ENCODE measurements at regions not wholly inside any gene's neighbourhood (a gene's known extent, or its start where the extent isn't known, plus 50 kb on each side); places are given as distances from the start of the nearest gene placed in this dataset.

DNA sequence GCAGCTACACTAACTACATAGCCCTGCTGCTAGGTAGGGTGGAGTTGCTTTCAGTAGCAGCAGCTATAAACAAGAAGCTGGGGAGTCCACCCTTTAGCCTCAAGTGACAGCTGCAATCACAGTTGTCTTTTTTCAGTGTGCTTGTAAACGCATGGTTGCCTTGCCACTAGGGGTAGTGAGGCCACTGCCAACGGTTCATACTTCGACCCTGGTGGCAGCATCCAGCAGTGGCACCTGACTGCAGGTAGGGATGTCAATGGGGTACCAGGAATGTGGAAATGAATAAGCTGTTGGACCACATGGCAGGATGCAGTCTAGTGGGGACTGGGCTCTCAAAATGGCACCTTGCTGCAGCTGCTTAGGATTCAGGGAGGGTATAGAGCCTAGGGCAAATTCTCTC lies 367.2 kb downstream of the RASEF start:
- Histone ChIP-seq H3K4me1 (ENCODE audit: control insufficient read depth in 1 of 2, insufficient read depth in 2 of 2, low read length in 2 of 2) (no peaks in the 10 kb centered on the region), H3K27me3 (ENCODE audit: control insufficient read depth in 1 of 2, insufficient read depth in 2 of 2, low read length in 2 of 2) (no peaks in the 10 kb centered on the region), H3K27ac (ENCODE audit: low read depth, low read length) (no peak overlapping the region), H3K9me3 (ENCODE audit: control insufficient read depth in 1 of 2, low read length in 2 of 2) (peaks cover 0 to 2% of the 10 kb centered on the region in 2 donors), H3K4me3 (ENCODE audit: low read depth in 1 of 2, low read length in 2 of 2) (no peak overlapping the region), H3K36me3 (ENCODE audit: control insufficient read depth in 1 of 2, insufficient read depth in 2 of 2, low read length in 2 of 2) (no peaks in the 10 kb centered on the region), H3K9ac (ENCODE audit: low read depth in 1 of 2, low read length in 2 of 2) (no peak overlapping the region)

- Histone ChIP-seq H3K27ac (ENCODE audit: low read depth, low read length) (no peak overlapping the region), H3K4me3 (ENCODE audit: low read depth in 1 of 2, low read length in 2 of 2) (no peak overlapping the region), H3K27me3 (ENCODE audit: control insufficient read depth in 1 of 2, insufficient read depth in 2 of 2, low read length in 2 of 2) (no peaks in the 10 kb centered on the region), H3K9me3 (ENCODE audit: control insufficient read depth in 1 of 2, low read length in 2 of 2) (no peaks in the 10 kb centered on the region), H3K4me1 (ENCODE audit: control insufficient read depth in 1 of 2, insufficient read depth in 2 of 2, low read length in 2 of 2) (no peaks in the 10 kb centered on the region), H3K9ac (ENCODE audit: low read depth in 1 of 2, low read length in 2 of 2) (no peak overlapping the region), H3K36me3 (ENCODE audit: control insufficient read depth in 1 of 2, insufficient read depth in 2 of 2, low read length in 2 of 2) (no peaks in the 10 kb centered on the region)
Measured at GRCh38 chr9:82706786-82707185, 356.2 kb downstream of the RASEF start.

DNA sequence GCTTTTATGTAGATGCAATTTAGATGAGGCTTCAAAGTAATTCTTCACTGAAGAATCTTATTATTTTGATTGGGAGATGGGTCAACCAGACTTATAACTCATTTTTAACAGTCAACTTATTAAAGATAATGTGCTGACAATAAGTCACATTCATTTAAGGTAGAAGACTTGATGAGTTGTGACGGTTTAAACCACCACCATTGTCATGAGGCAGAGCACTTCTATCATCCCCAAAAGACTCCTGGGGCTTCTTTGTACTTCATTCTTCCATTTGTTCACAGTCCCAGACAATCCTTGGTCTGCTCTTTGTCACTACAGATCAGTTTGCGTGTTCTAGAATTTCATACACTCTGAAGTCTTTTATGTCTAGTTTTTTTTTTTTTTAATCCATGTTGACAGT lies 346.1 kb downstream of the RASEF start:
- H3K36me3 ChIP-seq (ENCODE audit: control insufficient read depth in 1 of 2, insufficient read depth in 2 of 2, low read length in 2 of 2): no peaks in the 10 kb centered on the region
- H3K27ac ChIP-seq (ENCODE audit: low read depth, low read length): no peak overlapping the region
- H3K27me3 ChIP-seq (ENCODE audit: control insufficient read depth in 1 of 2, insufficient read depth in 2 of 2, low read length in 2 of 2): no peaks in the 10 kb centered on the region
- H3K4me3 ChIP-seq (ENCODE audit: low read depth in 1 of 2, low read length in 2 of 2): no peak overlapping the region
- H3K9me3 ChIP-seq (ENCODE audit: control insufficient read depth in 1 of 2, low read length in 2 of 2): peaks cover 0 to 9% of the 10 kb centered on the region in 2 donors
- H3K9ac ChIP-seq (ENCODE audit: low read depth in 1 of 2, low read length in 2 of 2): no peak overlapping the region
- no peaks in the 10 kb centered on the region for H3K4me1 ChIP-seq (ENCODE audit: control insufficient read depth in 1 of 2, insufficient read depth in 2 of 2, low read length in 2 of 2)

DNA sequence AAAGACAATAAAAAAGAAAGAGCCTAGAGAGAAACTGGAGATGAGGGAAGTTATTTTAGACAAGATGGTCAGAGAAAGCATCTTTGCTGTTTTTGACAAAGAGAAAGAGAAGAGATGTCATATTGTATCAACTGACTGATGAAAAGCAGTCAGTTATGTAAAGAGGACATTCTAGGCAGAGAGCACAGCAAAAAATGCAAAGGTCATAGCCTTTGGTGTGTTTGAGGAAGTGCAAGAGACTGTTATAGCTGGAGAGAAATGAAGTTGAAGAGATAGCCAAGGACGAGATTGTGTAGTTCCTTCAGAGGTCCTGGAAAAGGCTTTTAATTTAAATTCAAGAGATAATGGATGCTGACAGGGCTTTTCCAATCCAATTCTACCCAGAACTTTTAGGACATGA lies 342.4 kb downstream of the RASEF start:
- H3K27me3 ChIP-seq (ENCODE audit: control insufficient read depth in 1 of 2, insufficient read depth in 2 of 2, low read length in 2 of 2): no peaks in the 10 kb centered on the region
- no peak overlapping the region for H3K9ac ChIP-seq (ENCODE audit: low read depth in 1 of 2, low read length in 2 of 2)
- H3K9me3 ChIP-seq (ENCODE audit: control insufficient read depth in 1 of 2, low read length in 2 of 2): no peaks in the 10 kb centered on the region
- H3K36me3 ChIP-seq (ENCODE audit: control insufficient read depth in 1 of 2, insufficient read depth in 2 of 2, low read length in 2 of 2): no peaks in the 10 kb centered on the region
- no peak overlapping the region for H3K27ac ChIP-seq (ENCODE audit: low read depth, low read length)
- H3K4me1 ChIP-seq (ENCODE audit: control insufficient read depth in 1 of 2, insufficient read depth in 2 of 2, low read length in 2 of 2): no peaks in the 10 kb centered on the region
- H3K4me3 ChIP-seq (ENCODE audit: low read depth in 1 of 2, low read length in 2 of 2): no peak overlapping the region

DNA sequence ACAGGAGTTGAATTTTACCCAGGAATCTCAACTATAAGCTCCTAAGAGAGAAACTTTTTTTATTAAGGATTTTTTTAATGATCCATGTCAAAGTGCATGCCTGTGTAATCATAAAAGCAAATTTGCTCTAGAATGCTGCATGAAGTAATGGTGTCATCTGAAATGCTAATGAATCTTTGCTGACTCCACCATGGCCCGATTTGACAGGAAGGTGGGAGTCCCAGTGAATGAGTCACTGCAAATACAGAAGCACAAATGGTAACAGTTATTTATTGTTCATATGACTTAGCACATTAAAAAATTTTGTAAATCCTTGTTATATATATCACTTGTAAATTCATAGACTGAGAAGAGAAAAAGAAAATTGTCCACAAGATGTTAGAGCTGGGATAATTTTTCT lies 341.3 kb downstream of the RASEF start:
- Histone ChIP-seq H3K9ac (ENCODE audit: low read depth in 1 of 2, low read length in 2 of 2) (no peak overlapping the region), H3K4me3 (ENCODE audit: low read depth in 1 of 2, low read length in 2 of 2) (no peak overlapping the region), H3K27ac (ENCODE audit: low read depth, low read length) (no peak overlapping the region), H3K36me3 (ENCODE audit: control insufficient read depth in 1 of 2, insufficient read depth in 2 of 2, low read length in 2 of 2) (no peaks in the 10 kb centered on the region), H3K9me3 (ENCODE audit: control insufficient read depth in 1 of 2, low read length in 2 of 2) (no peaks in the 10 kb centered on the region), H3K27me3 (ENCODE audit: control insufficient read depth in 1 of 2, insufficient read depth in 2 of 2, low read length in 2 of 2) (no peaks in the 10 kb centered on the region), H3K4me1 (ENCODE audit: control insufficient read depth in 1 of 2, insufficient read depth in 2 of 2, low read length in 2 of 2) (no peaks in the 10 kb centered on the region)

GRCh38 chr9:82722051-82722450 lies 340.9 kb downstream of the RASEF start:
- H3K27me3 ChIP-seq (ENCODE audit: control insufficient read depth in 1 of 2, insufficient read depth in 2 of 2, low read length in 2 of 2): no peaks in the 10 kb centered on the region
- H3K4me1 ChIP-seq (ENCODE audit: control insufficient read depth in 1 of 2, insufficient read depth in 2 of 2, low read length in 2 of 2): no peaks in the 10 kb centered on the region
- no peak overlapping the region for H3K27ac ChIP-seq (ENCODE audit: low read depth, low read length)
- no peak overlapping the region for H3K9ac ChIP-seq (ENCODE audit: low read depth in 1 of 2, low read length in 2 of 2)
- no peaks in the 10 kb centered on the region for H3K36me3 ChIP-seq (ENCODE audit: control insufficient read depth in 1 of 2, insufficient read depth in 2 of 2, low read length in 2 of 2)
- no peaks in the 10 kb centered on the region for H3K9me3 ChIP-seq (ENCODE audit: control insufficient read depth in 1 of 2, low read length in 2 of 2)
- H3K4me3 ChIP-seq (ENCODE audit: low read depth in 1 of 2, low read length in 2 of 2): no peak overlapping the region

GRCh38 chr9:82722561-82722960 lies 340.4 kb downstream of the RASEF start:
- no peak overlapping the region for H3K4me3 ChIP-seq (ENCODE audit: low read depth in 1 of 2, low read length in 2 of 2)
- H3K9me3 ChIP-seq (ENCODE audit: control insufficient read depth in 1 of 2, low read length in 2 of 2): no peaks in the 10 kb centered on the region
- H3K27ac ChIP-seq (ENCODE audit: low read depth, low read length): no peak overlapping the region
- no peaks in the 10 kb centered on the region for H3K27me3 ChIP-seq (ENCODE audit: control insufficient read depth in 1 of 2, insufficient read depth in 2 of 2, low read length in 2 of 2)
- no peaks in the 10 kb centered on the region for H3K36me3 ChIP-seq (ENCODE audit: control insufficient read depth in 1 of 2, insufficient read depth in 2 of 2, low read length in 2 of 2)
- H3K9ac ChIP-seq (ENCODE audit: low read depth in 1 of 2, low read length in 2 of 2): no peak overlapping the region
- no peaks in the 10 kb centered on the region for H3K4me1 ChIP-seq (ENCODE audit: control insufficient read depth in 1 of 2, insufficient read depth in 2 of 2, low read length in 2 of 2)

GRCh38 chr9:82726424-82727276 lies 336.3 kb downstream of the RASEF start:
- Histone ChIP-seq H3K9me3 (ENCODE audit: control insufficient read depth in 1 of 2, low read length in 2 of 2) (no peaks in the 10 kb centered on the region), H3K9ac (ENCODE audit: low read depth in 1 of 2, low read length in 2 of 2) (no peak overlapping the region), H3K27ac (ENCODE audit: low read depth, low read length) (no peak overlapping the region), H3K27me3 (ENCODE audit: control insufficient read depth in 1 of 2, insufficient read depth in 2 of 2, low read length in 2 of 2) (no peaks in the 10 kb centered on the region), H3K4me3 (ENCODE audit: low read depth in 1 of 2, low read length in 2 of 2) (no peak overlapping the region), H3K36me3 (ENCODE audit: control insufficient read depth in 1 of 2, insufficient read depth in 2 of 2, low read length in 2 of 2) (no peaks in the 10 kb centered on the region), H3K4me1 (ENCODE audit: control insufficient read depth in 1 of 2, insufficient read depth in 2 of 2, low read length in 2 of 2) (no peaks in the 10 kb centered on the region)

DNA sequence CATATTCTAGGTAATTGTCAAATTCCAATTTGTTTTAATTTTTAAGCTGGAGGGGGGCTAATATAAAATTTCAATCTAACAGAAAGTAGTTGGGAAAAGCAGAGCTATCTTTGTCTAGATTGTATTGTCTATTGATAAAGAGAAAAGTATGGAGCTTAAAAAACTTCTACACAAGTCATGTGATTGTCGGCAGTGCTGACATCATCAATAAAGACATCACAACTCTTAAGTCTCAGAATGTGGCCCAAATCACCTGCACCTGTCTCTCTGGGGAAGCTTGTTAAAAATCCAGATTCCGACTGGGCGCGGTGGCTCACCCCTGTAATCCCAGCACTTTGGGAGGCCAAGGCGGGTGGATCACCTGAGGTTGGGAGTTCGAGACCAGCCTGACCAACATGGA lies 333.8 kb downstream of the RASEF start:
- Histone ChIP-seq H3K4me1 (ENCODE audit: control insufficient read depth in 1 of 2, insufficient read depth in 2 of 2, low read length in 2 of 2) (peaks cover 0 to 5% of the 10 kb centered on the region in 2 donors), H3K36me3 (ENCODE audit: control insufficient read depth in 1 of 2, insufficient read depth in 2 of 2, low read length in 2 of 2) (no peaks in the 10 kb centered on the region), H3K9ac (ENCODE audit: low read depth in 1 of 2, low read length in 2 of 2) (no peak overlapping the region), H3K27me3 (ENCODE audit: control insufficient read depth in 1 of 2, insufficient read depth in 2 of 2, low read length in 2 of 2) (no peaks in the 10 kb centered on the region), H3K27ac (ENCODE audit: low read depth, low read length) (no peak overlapping the region), H3K9me3 (ENCODE audit: control insufficient read depth in 1 of 2, low read length in 2 of 2) (no peaks in the 10 kb centered on the region), H3K4me3 (ENCODE audit: low read depth in 1 of 2, low read length in 2 of 2) (no peak overlapping the region)

DNA sequence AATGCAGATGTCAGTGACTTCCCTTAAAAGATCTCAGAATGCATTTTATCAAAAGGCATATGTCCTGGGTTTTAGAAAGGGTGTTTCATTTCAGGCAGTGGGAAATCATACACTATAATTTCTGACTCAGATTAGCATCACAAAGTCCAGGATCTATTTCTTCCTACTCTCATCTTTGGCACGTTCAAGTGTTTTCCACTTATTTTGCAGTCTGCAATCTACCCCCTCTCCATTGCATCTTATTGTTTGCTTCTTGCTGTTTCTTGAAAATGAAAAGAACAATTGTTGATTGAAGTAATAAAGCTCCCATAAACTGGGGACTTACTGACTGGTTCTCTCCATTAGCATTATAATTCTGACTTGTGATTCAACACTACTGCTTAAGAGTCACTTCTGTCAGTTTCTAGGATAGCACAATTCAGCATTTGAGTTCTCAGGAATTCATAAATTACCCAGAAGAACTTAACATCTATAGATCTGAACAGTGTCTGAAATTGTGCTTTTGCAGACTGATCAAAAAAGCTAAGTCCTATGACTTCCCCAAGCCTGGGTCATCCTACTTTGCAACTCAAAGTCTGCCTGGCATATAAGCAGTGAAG lies 332.9 kb downstream of the RASEF start:
- H3K9me3 ChIP-seq (ENCODE audit: control insufficient read depth in 1 of 2, low read length in 2 of 2): no peaks in the 10 kb centered on the region

More for the DNA sequence above, 332.9 kb downstream of the RASEF start:
- H3K27ac ChIP-seq (ENCODE audit: low read depth, low read length): no peak overlapping the region
- H3K27me3 ChIP-seq (ENCODE audit: control insufficient read depth in 1 of 2, insufficient read depth in 2 of 2, low read length in 2 of 2): no peaks in the 10 kb centered on the region
- no peaks in the 10 kb centered on the region for H3K36me3 ChIP-seq (ENCODE audit: control insufficient read depth in 1 of 2, insufficient read depth in 2 of 2, low read length in 2 of 2)
- H3K9ac ChIP-seq (ENCODE audit: low read depth in 1 of 2, low read length in 2 of 2): no peak overlapping the region
- H3K4me1 ChIP-seq (ENCODE audit: control insufficient read depth in 1 of 2, insufficient read depth in 2 of 2, low read length in 2 of 2): peaks cover 0 to 5% of the 10 kb centered on the region in 2 donors
- no peak overlapping the region for H3K4me3 ChIP-seq (ENCODE audit: low read depth in 1 of 2, low read length in 2 of 2)

All from duodenal mucosa (tissue), 2 donors.